ENCODE measurements at regions not wholly inside any gene's neighbourhood (a gene's known extent, or its start where the extent isn't known, plus 50 kb on each side); places are given as distances from the start of the nearest gene placed in this dataset.
"Not testable (repeated sequence)": the region's sequence is repeated elsewhere in the genome, so short reads cannot be mapped to it uniquely, and the experiment has no call there.

GRCh38 chr15:66884661-66885237 lies 180.7 kb upstream of the SMAD3 start:
- DNase-seq: no peak

GRCh38 chr15:66885281-66885915 lies 180.0 kb upstream of the SMAD3 start:
- DNase-seq: no peak

- DNase-seq: no peak
These were observed 179.1 kb upstream of the SMAD3 start for GRCh38 chr15:66886241-66886675.

GRCh38 chr15:66886686-66887273 lies 178.6 kb upstream of the SMAD3 start:
- no peak for DNase-seq

GRCh38 chr15:66889298-66889697 lies 176.1 kb upstream of the SMAD3 start:
- DNase-seq: not testable (repeated sequence)

- no peak for DNase-seq
These were observed 173.6 kb upstream of the SMAD3 start for GRCh38 chr15:66891776-66892175.

- no peak for DNase-seq
These were observed 172.1 kb upstream of the SMAD3 start for GRCh38 chr15:66893294-66893693.

GRCh38 chr15:66894363-66894762 lies 171.0 kb upstream of the SMAD3 start:
- no peak for DNase-seq

- no peak for DNase-seq
These were observed 170.2 kb upstream of the SMAD3 start for GRCh38 chr15:66894986-66895780.

GRCh38 chr15:66895794-66896453 lies 169.5 kb upstream of the SMAD3 start:
- no peak for DNase-seq

- no peak for DNase-seq
These were observed 168.8 kb upstream of the SMAD3 start for GRCh38 chr15:66896611-66897010.

GRCh38 chr15:66897416-66897815 lies 168.0 kb upstream of the SMAD3 start:
- DNase-seq: peak; percentile 18

GRCh38 chr15:66897971-66898370 lies 167.4 kb upstream of the SMAD3 start:
- DNase-seq: no peak

- DNase-seq: no peak
These were observed 166.6 kb upstream of the SMAD3 start for GRCh38 chr15:66898656-66899386.

- no peak for DNase-seq
These were observed 165.6 kb upstream of the SMAD3 start for GRCh38 chr15:66899555-66900350.

GRCh38 chr15:66900586-66901310 lies 164.7 kb upstream of the SMAD3 start:
- no peak for DNase-seq

- DNase-seq: peak; percentile 53
These were observed 163.9 kb upstream of the SMAD3 start for GRCh38 chr15:66901336-66902100.

- DNase-seq: no peak
These were observed 160.2 kb upstream of the SMAD3 start for GRCh38 chr15:66905185-66905584.

GRCh38 chr15:66905954-66906353 lies 159.4 kb upstream of the SMAD3 start:
- DNase-seq: no peak
